Fibroblast of lung (primary cell): ENCODE measurements at regions not wholly inside any gene's neighbourhood (a gene's known extent, or its start where the extent isn't known, plus 50 kb on each side); places are given as distances from the start of the nearest gene placed in this dataset.
A peak's percentile ranks its signal among the peaks of the same experiment; 100 is the strongest.

ENCODE experiments used
- DNase-seq, 2 donors: peaks; one replicate each; pipeline versions ENCODE4 v3.0.0 to v3.0.0-alpha.2; 2010; ENCODE audit warnings: low read depth in 2 of 2
- H2AFZ ChIP-seq: 2 replicates; pipeline ENCODE4 v1.5.1; 2012; ENCODE audit warnings: low read length, control low read depth, inconsistent platforms
- H3K27ac ChIP-seq: 2 replicates; pipeline ENCODE4 v1.5.1; 2011; ENCODE audit warnings: low read length, control low read depth; ENCODE audit not compliant: insufficient read depth
- H3K27me3 ChIP-seq: 2 replicates; pipeline ENCODE4 v1.5.1; 2011; ENCODE audit warnings: mild to moderate bottlenecking, low read length; ENCODE audit not compliant: control insufficient read depth, insufficient read depth
- H3K36me3 ChIP-seq: 2 replicates; pipeline ENCODE4 v1.5.1; 2011; ENCODE audit warnings: low read length; ENCODE audit not compliant: control insufficient read depth, insufficient read depth
- H3K4me1 ChIP-seq: 2 replicates; pipeline ENCODE4 v1.5.1; 2011; ENCODE audit warnings: low read length; ENCODE audit not compliant: control insufficient read depth, insufficient read depth; ENCODE audit errors: extremely low read depth
- H3K4me2 ChIP-seq: 2 replicates; pipeline ENCODE4 v1.5.1; 2011; ENCODE audit warnings: low read length, control low read depth; ENCODE audit not compliant: insufficient read depth; ENCODE audit errors: extremely low read depth
- H3K4me3 ChIP-seq, 4 experiments: fragments of 200-600 bp in 1 of 4; sonication (generic) in 1 of 4; replicated peaks in 1 of 4; 2 replicates each; pipeline ENCODE4 v1.5.1; 2011 to 2016; ENCODE audit warnings: low read length in 4 of 4, low read depth in 3 of 4, mild to moderate bottlenecking in 3 of 4, control low read depth in 2 of 4, inconsistent platforms in 1 of 4, mixed read lengths in 1 of 4; ENCODE audit not compliant: insufficient read depth in 1 of 4; ENCODE audit errors: control extremely low read depth in 1 of 4
- H3K79me2 ChIP-seq: 2 replicates; pipeline ENCODE4 v1.5.1; 2012; ENCODE audit warnings: mild to moderate bottlenecking, low read length, inconsistent platforms; ENCODE audit not compliant: control insufficient read depth, insufficient read depth
- H3K9ac ChIP-seq: 2 replicates; pipeline ENCODE4 v1.5.1; 2011; ENCODE audit warnings: mild to moderate bottlenecking, low read length, control low read depth; ENCODE audit not compliant: insufficient read depth
- H3K9me3 ChIP-seq: 2 replicates; pipeline ENCODE4 v1.5.1; 2012; ENCODE audit warnings: low read depth, low read length; ENCODE audit not compliant: control insufficient read depth, insufficient read depth
- H4K20me1 ChIP-seq: 2 replicates; pipeline ENCODE4 v1.5.1; 2011; ENCODE audit warnings: low read length; ENCODE audit not compliant: control insufficient read depth, insufficient read depth; ENCODE audit errors: extremely low read depth
- EZH2 ChIP-seq: IDR thresholded peaks from 2 replicates; pipeline ENCODE4 v1.5.1; 2012; ENCODE audit warnings: low read length, control low read depth, mild to moderate bottlenecking; ENCODE audit errors: missing control alignments
- TF ChIP-seq, protein P1 (sequence below), 2 donors: IDR thresholded peaks in 1 of 2; conservative IDR thresholded peaks in 1 of 2; 1 replicate in 1 of 2; 2 replicates in 1 of 2; pipeline ENCODE4 v1.5.1; 2011 to 2012; ENCODE audit warnings: low read length in 2 of 2, control low read depth in 1 of 2, inconsistent platforms in 1 of 2, low read depth in 1 of 2, mild to moderate bottlenecking in 1 of 2

DNA sequence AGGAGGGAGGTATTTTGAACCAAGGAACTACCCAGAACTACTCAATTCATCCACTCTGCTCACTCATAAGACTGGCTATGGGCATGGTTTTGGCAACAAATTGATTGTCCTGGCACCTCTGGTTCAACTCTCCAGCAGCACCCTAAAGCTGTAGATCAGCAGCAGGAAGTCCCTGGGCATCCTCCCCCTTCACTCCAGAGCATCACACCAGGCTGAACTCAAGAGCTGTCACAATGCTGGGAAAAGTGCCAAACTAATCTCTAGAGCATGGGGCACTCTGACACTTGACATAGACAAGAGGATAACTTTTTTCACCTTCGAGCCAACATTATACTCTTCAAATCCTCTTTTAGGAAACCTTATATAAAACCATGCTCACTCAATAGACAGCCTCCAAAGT is 154.1 kb upstream of the RBBP8 start:
- Histone ChIP-seq H3K9me3 (no peaks in the 10 kb centered on the region), H3K4me3 (no peak overlapping the region), H3K4me2 (no peak overlapping the region), H3K27ac (no peak overlapping the region), H3K36me3 (no peaks in the 10 kb centered on the region), H2AFZ (no peak overlapping the region), H3K9ac (no peak overlapping the region), H3K4me1 (no peaks in the 10 kb centered on the region), H3K27me3 (peaks cover 3% of the 10 kb centered on the region), H4K20me1 (no peaks in the 10 kb centered on the region), H3K79me2 (no peaks in the 10 kb centered on the region)
- TF ChIP-seq, protein P1, sequence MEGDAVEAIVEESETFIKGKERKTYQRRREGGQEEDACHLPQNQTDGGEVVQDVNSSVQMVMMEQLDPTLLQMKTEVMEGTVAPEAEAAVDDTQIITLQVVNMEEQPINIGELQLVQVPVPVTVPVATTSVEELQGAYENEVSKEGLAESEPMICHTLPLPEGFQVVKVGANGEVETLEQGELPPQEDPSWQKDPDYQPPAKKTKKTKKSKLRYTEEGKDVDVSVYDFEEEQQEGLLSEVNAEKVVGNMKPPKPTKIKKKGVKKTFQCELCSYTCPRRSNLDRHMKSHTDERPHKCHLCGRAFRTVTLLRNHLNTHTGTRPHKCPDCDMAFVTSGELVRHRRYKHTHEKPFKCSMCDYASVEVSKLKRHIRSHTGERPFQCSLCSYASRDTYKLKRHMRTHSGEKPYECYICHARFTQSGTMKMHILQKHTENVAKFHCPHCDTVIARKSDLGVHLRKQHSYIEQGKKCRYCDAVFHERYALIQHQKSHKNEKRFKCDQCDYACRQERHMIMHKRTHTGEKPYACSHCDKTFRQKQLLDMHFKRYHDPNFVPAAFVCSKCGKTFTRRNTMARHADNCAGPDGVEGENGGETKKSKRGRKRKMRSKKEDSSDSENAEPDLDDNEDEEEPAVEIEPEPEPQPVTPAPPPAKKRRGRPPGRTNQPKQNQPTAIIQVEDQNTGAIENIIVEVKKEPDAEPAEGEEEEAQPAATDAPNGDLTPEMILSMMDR (conservative IDR thresholded peaks at IDR 0.05 in 1 of 2, IDR thresholded peaks at IDR 0.05 in 1 of 2; ENCODE audit: low read depth in 1 of 2, low read length in 2 of 2): no peak
- TF ChIP-seq EZH2: no peak
- DNase-seq: peak in 1 of 2 donors; percentile 6

- H3K9me3 ChIP-seq: no peaks in the 10 kb centered on the region
- H3K4me1 ChIP-seq: no peaks in the 10 kb centered on the region
- DNase-seq: no peak
- peaks cover 4% of the 10 kb centered on the region for H3K27me3 ChIP-seq
- H3K36me3 ChIP-seq: no peaks in the 10 kb centered on the region
- no peak overlapping the region for H2AFZ ChIP-seq
- no peak overlapping the region for H3K27ac ChIP-seq
- H3K4me3 ChIP-seq: no peak overlapping the region
- TF ChIP-seq, protein P1 (conservative IDR thresholded peaks at IDR 0.05 in 1 of 2, IDR thresholded peaks at IDR 0.05 in 1 of 2; ENCODE audit: low read depth in 1 of 2, low read length in 2 of 2): no peak
- TF ChIP-seq EZH2: no peak
- H3K4me2 ChIP-seq: no peak overlapping the region
- H3K9ac ChIP-seq: no peak overlapping the region
- H3K79me2 ChIP-seq: no peaks in the 10 kb centered on the region
- no peaks in the 10 kb centered on the region for H4K20me1 ChIP-seq
These were observed 149.9 kb upstream of the RBBP8 start for GRCh38 chr18:22783245-22783644.

- TF ChIP-seq, protein P1 (conservative IDR thresholded peaks at IDR 0.05 in 1 of 2, IDR thresholded peaks at IDR 0.05 in 1 of 2; ENCODE audit: low read depth in 1 of 2, low read length in 2 of 2): no peak
- TF ChIP-seq EZH2: no peak
- no peaks in the 10 kb centered on the region for H3K4me1 ChIP-seq
- H3K27me3 ChIP-seq: peaks cover 4% of the 10 kb centered on the region
- H3K27ac ChIP-seq: no peak overlapping the region
- no peak overlapping the region for H3K4me2 ChIP-seq
- DNase-seq: no peak
- no peaks in the 10 kb centered on the region for H4K20me1 ChIP-seq
- H3K79me2 ChIP-seq: no peaks in the 10 kb centered on the region
- no peaks in the 10 kb centered on the region for H3K9me3 ChIP-seq
- no peak overlapping the region for H3K4me3 ChIP-seq
- no peak overlapping the region for H2AFZ ChIP-seq
- no peaks in the 10 kb centered on the region for H3K36me3 ChIP-seq
- H3K9ac ChIP-seq: no peak overlapping the region
These were observed 149.5 kb upstream of the RBBP8 start for GRCh38 chr18:22783662-22784076.
